ENCODE measurements at regions not wholly inside any gene's neighbourhood (a gene's known extent, or its start where the extent isn't known, plus 50 kb on each side); places are given as distances from the start of the nearest gene placed in this dataset.

DNA sequence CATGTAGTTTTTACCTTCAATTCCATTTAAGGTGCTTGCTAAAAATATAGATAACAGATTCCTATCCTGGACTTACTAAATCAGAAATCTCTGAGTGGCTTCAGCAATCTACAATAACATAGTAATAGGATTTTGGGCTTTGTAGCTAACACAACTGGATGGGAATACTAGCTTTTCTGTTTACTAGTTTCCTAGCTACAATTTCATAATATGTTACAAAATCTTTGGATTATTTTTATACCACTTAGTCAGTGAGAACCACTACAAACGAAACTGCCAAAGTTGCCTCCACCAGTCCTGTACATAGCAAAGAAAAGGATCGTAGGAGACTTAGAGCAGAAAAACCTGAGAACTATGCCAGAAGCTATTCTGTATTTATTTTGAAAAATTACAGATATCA is 87.7 kb upstream of the ANO3 start:
- no peak for TF ChIP-seq CTCF (IDR thresholded peaks at IDR 0.05)
- TF ChIP-seq POLR2A (IDR thresholded peaks at IDR 0.05) = no peak
- TF ChIP-seq POLR2AphosphoS5 (IDR thresholded peaks at IDR 0.05) = no peak
